SU-DHL-6 (cell line): ENCODE measurements at regions not wholly inside any gene's neighbourhood (a gene's known extent, or its start where the extent isn't known, plus 50 kb on each side); places are given as distances from the start of the nearest gene placed in this dataset.
"Not testable (repeated sequence)": the region's sequence is repeated elsewhere in the genome, so short reads cannot be mapped to it uniquely, and the experiment has no call there.

Experiments used
- EZH2phosphoT487 ChIP-seq: fragments of 200-600 bp; sonication (generic), shearing (Covaris generic); conservative IDR thresholded peaks from 2 replicates; pipeline ENCODE4 v1.6.1; 2018; ENCODE audit warnings: mild to moderate bottlenecking, antibody characterized with exemption, low read length, moderate library complexity, mixed read lengths
- TF ChIP-seq, protein P1 (sequence below): fragments of 200-600 bp; sonication (generic); IDR thresholded peaks from one replicate; pipeline ENCODE4 v1.5.1; 2017; ENCODE audit warnings: antibody characterized with exemption, mild to moderate bottlenecking, low read length, moderate library complexity; ENCODE audit not compliant: insufficient read depth, poor library complexity, severe bottlenecking

DNA sequence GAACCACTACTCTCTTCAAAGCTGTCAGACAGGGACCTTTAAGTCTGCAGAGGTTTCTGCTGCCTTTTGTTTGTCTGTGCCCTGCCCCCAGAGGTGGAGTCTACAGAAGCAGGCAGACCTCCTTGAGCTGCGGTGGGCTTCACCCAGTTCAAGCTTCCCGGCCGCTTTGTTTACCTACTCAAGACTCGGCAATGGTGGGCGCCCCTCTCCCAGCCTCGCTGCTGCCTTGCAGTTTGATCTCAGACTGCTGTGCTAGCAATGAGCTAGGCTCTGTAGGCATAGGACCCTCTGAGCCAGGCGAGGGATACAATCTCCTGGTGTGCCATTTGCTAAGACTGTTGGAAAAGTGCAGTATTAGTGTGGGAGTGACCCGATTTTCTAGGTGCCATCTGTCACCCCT, 275.0 kb downstream of the CHM start:
- TF ChIP-seq EZH2phosphoT487: not testable (repeated sequence)
- TF ChIP-seq, protein P1, sequence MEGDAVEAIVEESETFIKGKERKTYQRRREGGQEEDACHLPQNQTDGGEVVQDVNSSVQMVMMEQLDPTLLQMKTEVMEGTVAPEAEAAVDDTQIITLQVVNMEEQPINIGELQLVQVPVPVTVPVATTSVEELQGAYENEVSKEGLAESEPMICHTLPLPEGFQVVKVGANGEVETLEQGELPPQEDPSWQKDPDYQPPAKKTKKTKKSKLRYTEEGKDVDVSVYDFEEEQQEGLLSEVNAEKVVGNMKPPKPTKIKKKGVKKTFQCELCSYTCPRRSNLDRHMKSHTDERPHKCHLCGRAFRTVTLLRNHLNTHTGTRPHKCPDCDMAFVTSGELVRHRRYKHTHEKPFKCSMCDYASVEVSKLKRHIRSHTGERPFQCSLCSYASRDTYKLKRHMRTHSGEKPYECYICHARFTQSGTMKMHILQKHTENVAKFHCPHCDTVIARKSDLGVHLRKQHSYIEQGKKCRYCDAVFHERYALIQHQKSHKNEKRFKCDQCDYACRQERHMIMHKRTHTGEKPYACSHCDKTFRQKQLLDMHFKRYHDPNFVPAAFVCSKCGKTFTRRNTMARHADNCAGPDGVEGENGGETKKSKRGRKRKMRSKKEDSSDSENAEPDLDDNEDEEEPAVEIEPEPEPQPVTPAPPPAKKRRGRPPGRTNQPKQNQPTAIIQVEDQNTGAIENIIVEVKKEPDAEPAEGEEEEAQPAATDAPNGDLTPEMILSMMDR: not testable (repeated sequence)
